Stimulated activated CD4-positive, alpha-beta T cell treated with anti-CD3 and anti-CD28 coated beads, Interleukin-12 subunit alpha, Interleukin-12 subunit beta, amount 100 ng/mL, for 48 hours (primary cell): ENCODE measurements at regions not wholly inside any gene's neighbourhood (a gene's known extent, or its start where the extent isn't known, plus 50 kb on each side); places are given as distances from the start of the nearest gene placed in this dataset.

ENCODE experiments used
- DNase-seq, 3 donors: peaks; one replicate each; pipeline ENCODE4 v3.0.0-alpha.2; 2020; ENCODE audit warnings: low read depth in 2 of 3, low spot score in 1 of 3

GRCh38 chr1:147811273-147811672, 50.9 kb upstream of the GJA5 start:
- no peak for DNase-seq

DNA sequence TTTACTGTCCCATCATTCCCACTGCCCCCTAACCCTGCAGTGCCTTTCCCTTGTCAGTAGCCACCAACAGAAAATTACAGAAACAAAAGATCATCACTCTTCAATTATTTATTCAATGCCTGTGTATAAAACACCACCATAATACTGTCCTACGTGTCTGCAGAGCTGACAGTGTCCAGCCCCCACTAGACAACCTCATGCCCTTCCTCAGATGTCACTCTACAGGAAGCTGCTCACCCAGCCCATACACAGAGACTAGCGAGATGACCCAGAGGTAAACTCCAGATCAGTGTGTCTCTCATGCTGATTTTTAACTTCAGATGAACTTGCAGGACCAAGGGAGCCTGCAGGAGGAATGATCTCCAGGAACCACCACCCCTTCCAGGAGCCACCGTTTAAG, 51.3 kb upstream of the GJA5 start:
- DNase-seq: no peak

DNA sequence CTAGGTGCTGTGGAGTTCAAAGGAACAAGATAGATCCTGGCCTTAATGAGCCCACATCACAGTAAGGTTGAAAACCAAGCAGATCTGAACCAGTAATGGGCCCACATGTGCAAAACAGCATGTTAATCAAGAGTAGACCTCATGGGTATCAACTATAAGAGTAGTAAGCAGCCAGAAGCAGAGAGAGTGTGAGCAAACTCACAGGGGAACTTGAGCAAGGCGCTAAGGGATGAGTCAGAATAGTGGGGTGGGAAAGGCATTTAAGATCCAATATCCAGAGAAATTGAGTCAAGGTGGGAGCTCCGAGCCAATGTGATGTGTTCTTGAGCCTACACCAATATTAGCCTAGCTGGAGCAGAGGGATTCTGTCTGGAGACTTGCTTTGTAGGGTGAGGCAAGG, 52.4 kb upstream of the GJA5 start:
- no peak for DNase-seq

DNA sequence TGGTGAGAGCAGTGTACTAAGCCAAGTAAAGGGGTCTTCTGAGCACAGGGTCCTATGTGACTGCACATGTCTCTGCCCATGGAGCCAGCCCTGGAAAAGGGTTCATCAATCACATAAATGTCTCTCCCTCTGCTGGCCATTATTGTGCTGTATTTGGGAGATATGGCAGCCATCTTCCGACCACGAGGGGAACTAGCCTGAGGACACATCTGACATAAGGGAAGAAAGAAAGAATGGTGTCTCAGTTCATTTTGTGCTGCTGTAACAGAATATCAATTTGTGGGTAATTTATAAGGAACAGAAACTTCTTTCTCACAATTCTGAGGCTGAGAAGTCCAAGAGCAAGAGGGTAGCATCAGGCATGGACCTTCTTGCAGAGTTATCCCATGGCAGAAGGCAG, 55.1 kb upstream of the GJA5 start:
- DNase-seq: no peak

- DNase-seq: no peak
Observed at GRCh38 chr1:147820761-147821297, 60.4 kb upstream of the GJA5 start.

DNA sequence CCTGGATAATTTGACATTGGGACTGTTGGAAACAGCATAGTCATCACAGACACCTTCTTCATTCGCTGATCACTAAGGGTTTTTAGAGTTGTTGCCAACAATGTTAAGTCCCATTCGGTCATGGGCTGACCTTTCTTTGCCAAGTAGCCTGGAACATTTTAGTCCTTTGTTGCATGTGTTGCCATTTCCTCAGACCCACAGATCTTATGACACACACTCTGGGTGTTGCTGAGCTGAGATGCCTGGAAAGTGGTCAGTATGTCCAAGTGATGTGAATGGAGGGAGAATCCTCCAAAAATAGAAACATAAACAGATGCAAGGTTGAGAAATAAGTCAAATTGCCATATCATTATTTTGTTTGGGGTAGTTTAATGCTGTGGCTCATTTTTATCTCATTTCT, 61.5 kb upstream of the GJA5 start:
- DNase-seq: no peak

- DNase-seq: no peak
Observed at GRCh38 chr1:147822292-147822691, 61.9 kb upstream of the GJA5 start.

DNA sequence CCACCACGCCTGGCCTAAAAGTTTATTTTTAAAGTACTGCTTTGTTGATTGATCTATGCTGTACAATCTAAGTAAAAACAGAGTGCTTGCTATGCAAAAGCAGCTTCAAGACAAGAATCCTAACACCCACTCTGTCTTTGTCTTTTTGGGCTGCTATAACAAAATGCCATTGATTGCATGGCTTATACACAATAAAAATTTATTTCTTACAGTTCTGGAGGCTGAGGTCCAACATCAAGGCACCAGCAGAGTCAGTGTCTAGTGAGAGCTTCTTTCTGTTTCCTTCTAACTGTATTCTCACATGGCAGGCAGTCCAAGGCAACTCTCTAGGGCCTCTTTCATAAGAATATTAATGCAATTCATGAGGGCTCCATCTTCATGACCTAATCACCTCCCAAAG, 63.6 kb upstream of the GJA5 start:
- DNase-seq: no peak

DNA sequence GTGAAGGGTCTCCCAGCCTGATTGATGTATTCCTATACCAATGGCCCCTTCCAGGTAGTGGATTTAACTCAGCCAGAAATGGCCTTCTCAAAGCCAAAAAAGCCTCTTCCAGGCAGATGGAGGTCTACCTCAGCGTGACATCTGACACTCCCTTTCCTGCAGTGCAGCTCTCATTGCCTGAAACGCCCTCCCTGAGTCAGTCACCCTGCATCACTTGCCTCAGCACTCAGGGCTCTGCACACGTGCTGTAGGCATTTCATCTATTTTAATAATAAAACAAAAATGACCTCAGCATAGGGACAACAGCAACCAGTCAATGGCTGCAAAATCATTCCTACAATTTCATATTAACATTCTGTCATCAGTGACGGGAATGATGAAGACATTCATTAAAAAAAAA, 64.4 kb upstream of the GJA5 start:
- no peak for DNase-seq

GRCh38 chr1:147825586-147825985, 65.2 kb upstream of the GJA5 start:
- no peak for DNase-seq

- DNase-seq: no peak
Observed at GRCh38 chr1:147826259-147826658, 65.9 kb upstream of the GJA5 start.

DNA sequence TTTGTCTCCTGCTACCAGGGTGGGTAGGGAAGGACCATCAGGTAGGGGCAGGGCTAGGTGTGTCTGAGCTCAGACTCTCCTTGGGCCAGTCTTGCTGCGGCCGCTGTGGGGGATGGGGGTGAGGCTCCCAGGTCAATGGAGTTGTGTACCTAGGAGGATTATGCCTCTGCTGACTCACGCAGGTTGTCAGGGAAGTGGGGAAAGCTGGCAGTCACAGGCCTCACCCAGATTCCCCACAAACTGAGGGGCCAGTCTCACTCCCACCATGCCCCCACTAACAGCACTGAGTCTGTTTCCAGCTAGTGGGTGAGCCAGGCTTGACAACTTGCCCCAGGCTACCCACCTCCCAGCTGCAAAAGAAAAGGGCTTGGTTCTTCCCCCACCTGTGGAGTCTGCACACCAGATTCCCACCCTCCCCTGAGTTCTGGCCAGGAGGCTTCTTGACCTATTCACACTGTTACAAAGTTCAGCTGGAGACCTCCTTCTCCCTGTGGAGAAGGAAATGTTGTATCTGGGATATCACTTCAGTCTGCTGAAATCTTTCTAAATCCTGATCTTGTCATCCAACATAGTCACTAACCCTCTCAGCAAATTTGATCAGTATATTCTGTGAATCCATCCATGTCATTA, 69.2 kb upstream of the GJA8 start:
- DNase-seq: no peak

DNA sequence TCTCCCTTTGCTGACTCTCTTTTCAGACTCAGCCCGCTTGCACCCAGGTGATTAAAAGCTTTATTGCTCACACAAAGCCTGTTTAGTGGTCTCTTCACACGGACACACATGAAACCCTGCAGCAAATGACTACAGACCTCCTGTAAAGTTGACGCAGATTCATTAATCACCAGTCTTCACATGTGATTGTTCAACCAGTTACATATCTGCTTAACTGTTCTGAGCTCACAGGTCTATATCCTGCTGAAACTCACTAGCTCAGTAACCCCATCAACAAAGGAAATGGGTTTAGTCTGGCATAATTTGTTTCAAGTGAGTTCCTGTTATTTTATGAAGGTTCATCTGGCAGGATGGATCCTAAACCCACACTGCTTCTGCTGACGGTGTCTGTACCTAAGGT, 68.4 kb upstream of the GJA8 start:
- DNase-seq: no peak

- no peak for DNase-seq
Observed at GRCh38 chr1:147834810-147835209, 67.8 kb upstream of the GJA8 start.

DNA sequence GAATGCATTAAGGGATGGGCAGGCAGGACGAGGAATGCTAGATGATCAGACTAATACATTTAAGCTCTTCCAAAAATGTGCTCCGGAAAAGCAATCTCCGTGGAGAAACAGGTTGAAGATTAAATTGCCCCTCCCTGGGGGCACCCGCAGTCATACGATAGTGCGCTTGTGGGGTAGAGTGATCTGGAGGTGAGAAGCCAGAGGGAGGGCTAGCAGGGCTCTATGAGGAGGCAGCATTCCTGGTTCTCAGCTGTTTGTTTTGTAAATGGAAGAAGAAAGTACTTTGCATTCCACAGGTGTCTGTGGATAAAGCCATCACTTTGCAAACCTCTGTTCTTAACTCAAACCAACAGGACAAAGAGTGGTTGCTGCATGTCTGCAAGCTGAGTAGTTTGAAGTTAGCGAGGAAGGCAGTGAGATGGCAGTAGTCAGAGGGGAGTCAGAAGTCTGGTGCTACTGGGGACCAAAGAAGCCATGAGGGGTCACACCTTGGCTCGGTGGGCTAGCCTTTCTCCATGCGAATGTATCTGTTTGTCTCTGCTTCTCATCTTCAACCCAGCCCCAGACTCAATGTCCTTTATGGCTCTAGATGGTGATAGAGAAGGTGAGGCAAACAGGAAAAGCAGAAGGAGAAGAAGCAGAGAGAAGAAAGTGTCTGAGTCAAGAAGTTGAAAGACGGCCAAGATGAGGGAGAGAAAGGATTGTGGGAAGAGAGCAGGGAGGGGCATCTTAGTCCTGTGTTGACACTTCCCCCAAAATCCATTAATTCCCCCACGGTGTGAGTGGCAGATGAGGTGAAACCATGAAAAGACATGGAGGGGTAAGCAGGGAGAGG, 65.2 kb upstream of the GJA8 start:
- DNase-seq: no peak

- DNase-seq: no peak
Observed at GRCh38 chr1:147837964-147838292, 64.7 kb upstream of the GJA8 start.

DNA sequence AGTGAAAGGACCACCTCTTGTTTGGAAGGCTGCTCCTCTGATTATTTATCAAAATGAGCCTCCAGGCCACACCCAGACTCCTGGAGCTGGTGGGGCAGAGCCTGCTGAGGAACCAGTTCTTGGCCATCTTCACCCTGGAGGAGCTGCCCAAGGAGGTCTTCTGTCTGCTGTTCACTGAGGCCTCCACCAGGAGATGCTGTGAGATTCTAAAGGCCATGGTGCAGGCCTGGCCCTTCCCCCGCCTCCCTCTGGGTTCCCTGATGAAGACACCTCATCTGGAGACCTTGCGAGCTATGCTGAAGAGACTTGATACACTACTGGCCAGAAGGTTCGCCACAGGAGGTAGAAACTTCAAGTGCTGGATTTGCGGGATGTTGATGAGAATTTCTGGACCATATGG, 61.7 kb upstream of the GJA8 start:
- DNase-seq: peak in 1 of 3 donors; percentile 11

DNA sequence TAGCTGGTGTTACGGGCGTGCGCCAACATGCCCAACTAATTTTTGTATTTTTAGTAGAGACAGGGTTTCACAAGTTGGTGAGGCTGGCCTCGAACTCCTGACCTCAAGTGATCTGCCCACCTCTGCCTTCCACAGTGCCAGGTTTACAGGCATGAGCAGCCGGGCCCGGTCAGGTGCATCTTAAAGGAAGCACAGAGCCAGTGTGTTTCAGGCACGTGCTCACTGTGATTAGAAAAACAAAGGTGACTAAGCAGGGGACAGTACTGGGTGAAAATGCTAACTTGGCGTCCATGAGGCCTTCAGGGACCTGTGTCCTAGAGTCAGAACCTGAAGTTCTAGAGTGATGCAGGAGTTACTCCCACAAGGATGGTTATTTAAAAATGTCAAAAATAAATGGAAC, 60.0 kb upstream of the GJA8 start:
- DNase-seq: no peak

DNA sequence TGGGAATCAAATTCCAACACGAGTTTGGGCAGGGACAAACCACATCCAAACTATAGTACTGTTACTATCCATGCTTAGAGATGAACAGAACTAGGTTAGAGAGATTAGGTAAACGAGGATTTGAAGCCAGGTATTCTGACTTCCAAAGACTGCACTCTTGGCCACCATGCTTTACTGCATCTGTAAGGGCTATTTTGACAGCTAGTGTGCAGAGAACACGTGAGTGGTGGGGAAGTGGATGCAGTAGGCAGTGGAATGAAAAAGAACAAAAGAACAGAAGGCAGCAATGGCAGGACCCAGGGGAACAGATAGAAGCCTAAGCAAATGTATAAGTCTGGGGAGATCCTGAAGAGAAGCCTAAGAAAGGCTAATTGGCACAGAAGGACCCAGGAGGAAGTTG, 59.1 kb upstream of the GJA8 start:
- no peak for DNase-seq

GRCh38 chr1:147847831-147848230, 54.8 kb upstream of the GJA8 start:
- no peak for DNase-seq

DNA sequence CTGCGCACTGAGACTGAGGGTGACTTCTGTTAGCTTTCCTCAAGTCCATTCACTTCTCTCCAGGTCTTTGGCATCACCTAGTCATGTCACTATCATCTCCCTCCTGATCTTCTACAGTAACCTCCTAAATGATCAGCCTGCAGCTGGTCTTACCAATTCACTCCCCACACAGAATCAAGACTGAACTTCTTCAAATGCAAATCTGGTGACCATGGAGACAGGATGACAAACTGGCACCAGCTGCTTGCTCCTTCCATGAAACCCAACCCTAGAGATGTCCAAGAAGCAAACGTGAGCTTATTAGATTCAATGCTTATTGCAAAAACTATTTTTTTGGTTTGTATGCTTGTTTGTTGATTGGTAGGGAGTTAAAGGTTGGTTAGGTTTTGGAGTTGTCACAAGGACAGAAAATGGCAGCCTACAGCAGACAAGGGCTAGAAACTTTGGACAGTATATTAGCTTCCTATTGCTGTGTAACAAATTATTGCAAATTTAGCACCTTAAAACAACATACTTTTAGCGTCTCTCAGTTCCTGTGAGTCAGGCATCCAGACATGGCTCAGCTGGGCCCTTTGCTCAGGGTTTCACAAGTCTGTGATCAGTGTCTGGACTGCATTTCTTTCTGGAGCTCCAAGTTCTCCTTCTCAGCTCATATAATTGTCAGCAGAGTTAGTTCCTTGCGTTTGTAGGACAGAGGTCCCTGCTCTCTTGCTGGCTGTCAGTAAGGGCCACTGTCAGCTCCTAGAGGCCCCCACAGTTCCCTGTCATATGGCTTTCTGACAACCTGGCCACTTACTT, 53.3 kb upstream of the GJA8 start:
- DNase-seq: no peak

DNA sequence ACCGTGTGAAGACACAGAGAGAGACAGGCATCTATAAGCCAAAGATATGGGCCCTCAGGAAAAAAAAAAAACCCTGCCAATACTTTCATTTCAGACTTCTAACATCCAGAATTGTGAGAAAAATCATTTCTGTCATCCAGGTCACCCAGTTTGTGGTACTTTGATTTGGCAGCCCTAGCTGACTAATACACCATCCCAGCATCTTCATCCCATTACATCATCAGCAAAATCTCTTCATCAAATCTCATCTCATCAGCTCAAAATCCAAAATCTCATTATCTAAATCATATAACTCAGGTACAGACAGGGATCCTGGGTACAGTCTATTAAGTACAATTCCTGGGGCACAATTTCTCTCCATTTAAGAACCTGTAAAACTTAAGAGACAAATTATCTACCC, 51.9 kb upstream of the GJA8 start:
- DNase-seq: no peak
